K562 (cell line): ENCODE measurements at regions not wholly inside any gene's neighbourhood (a gene's known extent, or its start where the extent isn't known, plus 50 kb on each side); places are given as distances from the start of the nearest gene placed in this dataset.

Experiments
- ELF4 ChIP-seq: fragments of 450-650 bp; formaldehyde crosslinking; IDR thresholded peaks from 2 replicates; pipeline ENCODE4 v1.4.0; 2022; ENCODE audit warnings: missing genetic modification characterization
- HDAC2 ChIP-seq: fragments of 450-650 bp; IDR thresholded peaks from 2 replicates; pipeline ENCODE4 v1.6.1; 2016; ENCODE audit warnings: mild to moderate bottlenecking
- JUNB ChIP-seq: fragments of 450-650 bp; formaldehyde crosslinking; conservative IDR thresholded peaks from 2 replicates; pipeline ENCODE4 v1.4.0; 2020; ENCODE audit warnings: mild to moderate bottlenecking
- POLR2A ChIP-seq: fragments of 450-650 bp; conservative IDR thresholded peaks from 2 replicates; pipeline ENCODE4 v1.6.1; 2016
- RAD21 ChIP-seq, 2 experiments: fragments of 250-450 bp in 1 of 2; fragments of 450-650 bp in 1 of 2; sonication (Bioruptor Pico) in 1 of 2; formaldehyde crosslinking in 1 of 2; IDR thresholded peaks in 1 of 2; conservative IDR thresholded peaks in 1 of 2; 2 replicates each; pipeline versions ENCODE4 v1.4.0 to v1.8.0; 2020 to 2022; ENCODE audit warnings: mild to moderate bottlenecking in 2 of 2, moderate library complexity in 1 of 2
- TAL1 ChIP-seq: fragments of 450-650 bp; IDR thresholded peaks from 2 replicates; pipeline ENCODE4 v1.6.1; 2016; ENCODE audit warnings: mild to moderate bottlenecking
- TCFL5 ChIP-seq: fragments of 250-450 bp; sonication (Bioruptor Pico); conservative IDR thresholded peaks from 2 replicates; pipeline ENCODE4 v1.6.1; 2021; ENCODE audit warnings: mild to moderate bottlenecking, moderate library complexity, matching md5 sums
- YY1 ChIP-seq, 3 experiments: IDR thresholded peaks; 2 replicates each; pipeline ENCODE4 v1.6.1; 2011; ENCODE audit warnings: low read length in 2 of 3, mild to moderate bottlenecking in 2 of 3, moderate library complexity in 2 of 3, borderline replicate concordance in 1 of 3, control low read depth in 1 of 3, low read depth in 1 of 3; ENCODE audit not compliant: insufficient read depth in 3 of 3, insufficient replicate concordance in 2 of 3, control insufficient read depth in 1 of 3, insufficient read length in 1 of 3; ENCODE audit errors: extremely low read depth in 1 of 3
- TF ChIP-seq, protein P1 (sequence below), 3 experiments: IDR thresholded peaks in 2 of 3; conservative IDR thresholded peaks in 1 of 3; 2 replicates each; pipeline ENCODE4 v1.5.1; 2011 to 2012; ENCODE audit warnings: low read length in 3 of 3, mild to moderate bottlenecking in 3 of 3, control low read depth in 2 of 3, improper control_type of control experiment in 1 of 3, inconsistent platforms in 1 of 3, low read depth in 1 of 3, mixed read lengths in 1 of 3, moderate library complexity in 1 of 3; ENCODE audit not compliant: insufficient read depth in 2 of 3
- TF ChIP-seq, protein P2 (sequence below): sonication (generic); formaldehyde crosslinking; IDR thresholded peaks from 2 replicates; pipeline ENCODE4 v1.8.0; 2022; ENCODE audit warnings: missing genetic modification reagents, mild to moderate bottlenecking, borderline replicate concordance

DNA sequence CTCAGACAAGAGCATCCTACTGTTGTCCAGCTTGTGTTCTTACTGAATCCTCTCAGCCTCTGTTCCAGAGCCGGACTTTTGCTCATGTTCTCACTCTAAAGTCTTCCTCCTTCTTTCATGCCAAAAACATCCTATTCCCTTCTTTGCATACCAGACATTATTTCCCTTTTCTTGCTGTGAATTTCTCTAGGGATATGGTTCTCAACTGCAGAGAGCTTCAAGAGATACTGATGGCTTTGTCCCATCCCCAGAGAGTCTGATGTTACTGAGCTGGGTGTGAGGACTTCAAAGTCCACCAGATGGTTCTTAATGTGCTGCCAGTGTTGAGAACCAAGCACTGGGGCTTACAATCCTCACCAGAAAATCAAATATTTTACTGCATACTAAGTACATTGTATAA lies 98.6 kb upstream of the FER start:
- TF ChIP-seq ELF4 (CRISPR knock-in tag) (no peak), HDAC2 (no peak), JUNB (CRISPR knock-in tag) (no peak), TCFL5 (CRISPR knock-in tag) (no peak), TAL1 (no peak), POLR2A (no peak), YY1 (IDR thresholded peaks at IDR 0.05; ENCODE audit: borderline replicate concordance in 1 of 3, control insufficient read depth in 1 of 3, extremely low read depth in 1 of 3, insufficient read depth in 3 of 3, insufficient read length in 1 of 3, insufficient replicate concordance in 2 of 3, low read depth in 1 of 3, low read length in 2 of 3) (no peak), RAD21 (CRISPR knock-in tag; conservative IDR thresholded peaks at IDR 0.05 in 1 of 2, IDR thresholded peaks at IDR 0.05 in 1 of 2) (no peak)
- TF ChIP-seq, protein P1, sequence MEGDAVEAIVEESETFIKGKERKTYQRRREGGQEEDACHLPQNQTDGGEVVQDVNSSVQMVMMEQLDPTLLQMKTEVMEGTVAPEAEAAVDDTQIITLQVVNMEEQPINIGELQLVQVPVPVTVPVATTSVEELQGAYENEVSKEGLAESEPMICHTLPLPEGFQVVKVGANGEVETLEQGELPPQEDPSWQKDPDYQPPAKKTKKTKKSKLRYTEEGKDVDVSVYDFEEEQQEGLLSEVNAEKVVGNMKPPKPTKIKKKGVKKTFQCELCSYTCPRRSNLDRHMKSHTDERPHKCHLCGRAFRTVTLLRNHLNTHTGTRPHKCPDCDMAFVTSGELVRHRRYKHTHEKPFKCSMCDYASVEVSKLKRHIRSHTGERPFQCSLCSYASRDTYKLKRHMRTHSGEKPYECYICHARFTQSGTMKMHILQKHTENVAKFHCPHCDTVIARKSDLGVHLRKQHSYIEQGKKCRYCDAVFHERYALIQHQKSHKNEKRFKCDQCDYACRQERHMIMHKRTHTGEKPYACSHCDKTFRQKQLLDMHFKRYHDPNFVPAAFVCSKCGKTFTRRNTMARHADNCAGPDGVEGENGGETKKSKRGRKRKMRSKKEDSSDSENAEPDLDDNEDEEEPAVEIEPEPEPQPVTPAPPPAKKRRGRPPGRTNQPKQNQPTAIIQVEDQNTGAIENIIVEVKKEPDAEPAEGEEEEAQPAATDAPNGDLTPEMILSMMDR (IDR thresholded peaks at IDR 0.05 in 2 of 3, conservative IDR thresholded peaks at IDR 0.05 in 1 of 3; ENCODE audit: insufficient read depth in 2 of 3, low read depth in 1 of 3, low read length in 3 of 3): no peak
- TF ChIP-seq, protein P2, sequence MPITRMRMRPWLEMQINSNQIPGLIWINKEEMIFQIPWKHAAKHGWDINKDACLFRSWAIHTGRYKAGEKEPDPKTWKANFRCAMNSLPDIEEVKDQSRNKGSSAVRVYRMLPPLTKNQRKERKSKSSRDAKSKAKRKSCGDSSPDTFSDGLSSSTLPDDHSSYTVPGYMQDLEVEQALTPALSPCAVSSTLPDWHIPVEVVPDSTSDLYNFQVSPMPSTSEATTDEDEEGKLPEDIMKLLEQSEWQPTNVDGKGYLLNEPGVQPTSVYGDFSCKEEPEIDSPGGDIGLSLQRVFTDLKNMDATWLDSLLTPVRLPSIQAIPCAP (CRISPR knock-in tag): no peak
